ENCODE measurements at regions not wholly inside any gene's neighbourhood (a gene's known extent, or its start where the extent isn't known, plus 50 kb on each side); places are given as distances from the start of the nearest gene placed in this dataset.

DNA sequence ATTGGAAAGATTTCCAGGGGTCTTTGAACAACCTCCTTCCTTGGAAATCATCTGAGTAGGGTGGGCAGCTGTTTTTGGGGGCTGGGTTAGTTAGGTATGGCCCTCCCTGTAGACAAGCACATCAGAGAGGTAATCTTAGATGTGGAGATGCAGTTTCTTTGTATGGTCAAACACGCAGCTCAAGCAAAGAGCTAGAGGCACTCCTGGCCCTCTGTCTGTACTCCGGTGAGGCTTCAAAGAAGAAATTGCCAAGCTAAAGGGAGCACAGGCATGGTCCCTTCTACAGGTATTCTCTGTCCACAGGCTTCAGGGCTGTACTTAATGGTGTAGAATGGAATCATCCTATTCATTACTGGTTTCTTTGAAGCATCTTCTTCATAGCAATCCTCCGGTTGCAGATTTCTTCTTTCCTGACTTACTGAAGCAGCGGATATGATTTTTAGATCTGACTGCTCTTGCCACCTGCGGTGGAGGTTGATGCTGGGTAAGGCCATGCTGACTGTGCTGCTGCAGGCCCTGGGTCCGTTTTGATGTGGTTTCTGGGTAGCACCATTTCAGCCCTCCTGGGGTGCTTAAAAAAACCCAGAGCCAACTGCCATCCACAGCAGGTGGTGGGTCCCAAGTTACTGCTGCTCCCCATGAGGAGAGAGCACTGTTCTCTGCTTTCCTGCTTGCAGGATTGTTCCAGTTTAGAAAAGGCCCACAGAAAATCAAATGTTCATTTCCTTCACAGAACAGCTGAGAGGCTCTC is 318.9 kb upstream of the GATB start:
- Histone ChIP-seq H3K4me1 (ENCODE audit: control insufficient read depth in 1 of 2, insufficient read depth in 2 of 2, low read length in 2 of 2) (no peaks in the 10 kb centered on the region), H3K4me2 (ENCODE audit: low read length) (no peak overlapping the region), H2AFZ (ENCODE audit: low read depth, low read length, poor library complexity, severe bottlenecking) (no peak overlapping the region), H3K27me3 (ENCODE audit: insufficient read depth, low read length) (peaks cover 3% of the 10 kb centered on the region; the same call in 1 of the 2 replicates), H3K4me3 (replicated peaks in 1 of 2; ENCODE audit: low read depth in 1 of 2, low read length in 2 of 2) (no peak overlapping the region), H3K9me2 (ENCODE audit: insufficient read depth) (no peaks in the 10 kb centered on the region), H4K20me1 (ENCODE audit: insufficient read depth) (no peaks in the 10 kb centered on the region), H3K9ac (ENCODE audit: low read length) (no peak overlapping the region), H3K79me2 (ENCODE audit: insufficient read depth, low read length) (no peaks in the 10 kb centered on the region), H3K27ac (ENCODE audit: low read depth, low read length) (no peak overlapping the region), H3K36me3 (ENCODE audit: control insufficient read depth in 1 of 2, insufficient read depth in 2 of 2, low read length in 2 of 2) (no peaks in the 10 kb centered on the region), H3K9me3 (ENCODE audit: control insufficient read depth in 1 of 2, insufficient read depth in 1 of 2, low read depth in 1 of 2, low read length in 2 of 2) (no peaks in the 10 kb centered on the region)
- intact Hi-C loops (cut with micrococcal nuclease) = no loop called here
- DNase-seq (ENCODE audit: low read depth, low spot score) = no peak
- no peak for ATAC-seq
- BruUV-seq (replicated peaks) = no TSS peak
- ChIA-PET RAD21 (ENCODE audit: low non-redundant PET in 1 of 2, low total read pairs in 2 of 2, uncharacterized antibody in 2 of 2, unreplicated experiment in 2 of 2) (no interaction called here), POLR2A (no interaction called here), CTCF (no interaction called here)
- TF ChIP-seq POLR2AphosphoS5 (IDR thresholded peaks at IDR 0.05; ENCODE audit: low read depth, low read length) = no peak
- TF ChIP-seq, protein P1, sequence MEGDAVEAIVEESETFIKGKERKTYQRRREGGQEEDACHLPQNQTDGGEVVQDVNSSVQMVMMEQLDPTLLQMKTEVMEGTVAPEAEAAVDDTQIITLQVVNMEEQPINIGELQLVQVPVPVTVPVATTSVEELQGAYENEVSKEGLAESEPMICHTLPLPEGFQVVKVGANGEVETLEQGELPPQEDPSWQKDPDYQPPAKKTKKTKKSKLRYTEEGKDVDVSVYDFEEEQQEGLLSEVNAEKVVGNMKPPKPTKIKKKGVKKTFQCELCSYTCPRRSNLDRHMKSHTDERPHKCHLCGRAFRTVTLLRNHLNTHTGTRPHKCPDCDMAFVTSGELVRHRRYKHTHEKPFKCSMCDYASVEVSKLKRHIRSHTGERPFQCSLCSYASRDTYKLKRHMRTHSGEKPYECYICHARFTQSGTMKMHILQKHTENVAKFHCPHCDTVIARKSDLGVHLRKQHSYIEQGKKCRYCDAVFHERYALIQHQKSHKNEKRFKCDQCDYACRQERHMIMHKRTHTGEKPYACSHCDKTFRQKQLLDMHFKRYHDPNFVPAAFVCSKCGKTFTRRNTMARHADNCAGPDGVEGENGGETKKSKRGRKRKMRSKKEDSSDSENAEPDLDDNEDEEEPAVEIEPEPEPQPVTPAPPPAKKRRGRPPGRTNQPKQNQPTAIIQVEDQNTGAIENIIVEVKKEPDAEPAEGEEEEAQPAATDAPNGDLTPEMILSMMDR (IDR thresholded peaks at IDR 0.05 in 2 of 3, conservative IDR thresholded peaks at IDR 0.05 in 1 of 3; ENCODE audit: borderline replicate concordance in 1 of 3, insufficient read depth in 1 of 3, low read depth in 2 of 3, low read length in 2 of 3) = no peak

DNA sequence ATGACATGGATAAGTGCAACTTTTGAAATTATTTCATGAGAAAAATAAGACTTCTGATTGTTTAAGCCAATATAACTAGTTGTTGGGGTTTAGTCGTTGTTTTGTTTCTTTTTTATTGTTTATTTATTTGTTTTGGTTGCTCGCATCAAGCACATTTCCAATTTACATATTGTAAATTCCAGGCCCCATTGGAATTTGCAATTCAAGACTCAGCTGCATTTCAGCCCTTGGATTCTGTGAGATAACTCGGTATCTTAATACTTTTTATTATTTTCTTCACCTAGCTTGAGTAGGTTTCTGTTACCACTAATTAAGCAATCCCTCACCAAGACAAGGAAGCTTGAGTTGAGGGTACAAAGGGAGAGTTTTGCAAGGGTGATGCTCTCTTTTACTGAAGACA is 318.3 kb upstream of the GATB start:
- RAD21 ChIA-PET (ENCODE audit: low non-redundant PET in 1 of 2, low total read pairs in 2 of 2, uncharacterized antibody in 2 of 2, unreplicated experiment in 2 of 2) = no interaction called here
- no TSS peak for BruUV-seq (replicated peaks)
- TF ChIP-seq SRF (IDR thresholded peaks at IDR 0.05; ENCODE audit: low read depth) (no peak), FOSL1 (IDR thresholded peaks at IDR 0.05; ENCODE audit: low read depth) (no peak), YY1 (IDR thresholded peaks at IDR 0.05; ENCODE audit: extremely low read depth, insufficient replicate concordance, low read depth, low read length) (no peak), ZFX (IDR thresholded peaks at IDR 0.05) (no peak)
- TF ChIP-seq, protein P2, sequence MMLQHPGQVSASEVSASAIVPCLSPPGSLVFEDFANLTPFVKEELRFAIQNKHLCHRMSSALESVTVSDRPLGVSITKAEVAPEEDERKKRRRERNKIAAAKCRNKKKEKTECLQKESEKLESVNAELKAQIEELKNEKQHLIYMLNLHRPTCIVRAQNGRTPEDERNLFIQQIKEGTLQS (IDR thresholded peaks at IDR 0.05) = no peak
- TF ChIP-seq, protein P3, sequence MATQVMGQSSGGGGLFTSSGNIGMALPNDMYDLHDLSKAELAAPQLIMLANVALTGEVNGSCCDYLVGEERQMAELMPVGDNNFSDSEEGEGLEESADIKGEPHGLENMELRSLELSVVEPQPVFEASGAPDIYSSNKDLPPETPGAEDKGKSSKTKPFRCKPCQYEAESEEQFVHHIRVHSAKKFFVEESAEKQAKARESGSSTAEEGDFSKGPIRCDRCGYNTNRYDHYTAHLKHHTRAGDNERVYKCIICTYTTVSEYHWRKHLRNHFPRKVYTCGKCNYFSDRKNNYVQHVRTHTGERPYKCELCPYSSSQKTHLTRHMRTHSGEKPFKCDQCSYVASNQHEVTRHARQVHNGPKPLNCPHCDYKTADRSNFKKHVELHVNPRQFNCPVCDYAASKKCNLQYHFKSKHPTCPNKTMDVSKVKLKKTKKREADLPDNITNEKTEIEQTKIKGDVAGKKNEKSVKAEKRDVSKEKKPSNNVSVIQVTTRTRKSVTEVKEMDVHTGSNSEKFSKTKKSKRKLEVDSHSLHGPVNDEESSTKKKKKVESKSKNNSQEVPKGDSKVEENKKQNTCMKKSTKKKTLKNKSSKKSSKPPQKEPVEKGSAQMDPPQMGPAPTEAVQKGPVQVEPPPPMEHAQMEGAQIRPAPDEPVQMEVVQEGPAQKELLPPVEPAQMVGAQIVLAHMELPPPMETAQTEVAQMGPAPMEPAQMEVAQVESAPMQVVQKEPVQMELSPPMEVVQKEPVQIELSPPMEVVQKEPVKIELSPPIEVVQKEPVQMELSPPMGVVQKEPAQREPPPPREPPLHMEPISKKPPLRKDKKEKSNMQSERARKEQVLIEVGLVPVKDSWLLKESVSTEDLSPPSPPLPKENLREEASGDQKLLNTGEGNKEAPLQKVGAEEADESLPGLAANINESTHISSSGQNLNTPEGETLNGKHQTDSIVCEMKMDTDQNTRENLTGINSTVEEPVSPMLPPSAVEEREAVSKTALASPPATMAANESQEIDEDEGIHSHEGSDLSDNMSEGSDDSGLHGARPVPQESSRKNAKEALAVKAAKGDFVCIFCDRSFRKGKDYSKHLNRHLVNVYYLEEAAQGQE (IDR thresholded peaks at IDR 0.05; ENCODE audit: low read depth) = no peak
- Histone ChIP-seq H3K4me2 (ENCODE audit: low read length) (no peak overlapping the region), H4K20me1 (ENCODE audit: insufficient read depth) (no peaks in the 10 kb centered on the region), H3K79me2 (ENCODE audit: insufficient read depth, low read length) (no peaks in the 10 kb centered on the region), H3K9me3 (ENCODE audit: control insufficient read depth in 1 of 2, insufficient read depth in 1 of 2, low read depth in 1 of 2, low read length in 2 of 2) (no peaks in the 10 kb centered on the region), H3K36me3 (ENCODE audit: control insufficient read depth in 1 of 2, insufficient read depth in 2 of 2, low read length in 2 of 2) (no peaks in the 10 kb centered on the region), H3K4me3 (replicated peaks in 1 of 2; ENCODE audit: low read depth in 1 of 2, low read length in 2 of 2) (no peak overlapping the region), H3K27me3 (ENCODE audit: insufficient read depth, low read length) (no peaks in the 10 kb centered on the region), H3K27ac (ENCODE audit: low read depth, low read length) (no peak overlapping the region), H3K4me1 (ENCODE audit: control insufficient read depth in 1 of 2, insufficient read depth in 2 of 2, low read length in 2 of 2) (no peaks in the 10 kb centered on the region), H3K9me2 (ENCODE audit: insufficient read depth) (no peaks in the 10 kb centered on the region), H2AFZ (ENCODE audit: low read depth, low read length, poor library complexity, severe bottlenecking) (no peak overlapping the region), H3K9ac (ENCODE audit: low read length) (no peak overlapping the region)
- DNase-seq (ENCODE audit: low read depth, low spot score) (no peak), ATAC-seq (no peak)
- POLR2A ChIA-PET = no interaction called here
- CTCF ChIA-PET = no interaction called here
- intact Hi-C loops (cut with micrococcal nuclease) = no loop called here
